Endodermal cell (in vitro differentiated cells): ENCODE measurements at regions not wholly inside any gene's neighbourhood (a gene's known extent, or its start where the extent isn't known, plus 50 kb on each side); places are given as distances from the start of the nearest gene placed in this dataset.

Experiments used
- DNase-seq: peaks from one replicate; pipeline ENCODE4 v3.0.0-alpha.2; 2017
- H3K27ac ChIP-seq: 2 replicates; pipeline ENCODE4 v1.5.1; 2013; ENCODE audit warnings: mild to moderate bottlenecking, low read depth, low read length, moderate library complexity
- H3K27me3 ChIP-seq: 2 replicates; pipeline ENCODE4 v1.6.1; 2013; ENCODE audit warnings: mild to moderate bottlenecking, low read length, moderate library complexity; ENCODE audit not compliant: insufficient read depth, control insufficient read depth, poor library complexity, severe bottlenecking
- H3K36me3 ChIP-seq: 2 replicates; pipeline ENCODE4 v1.7.0; 2013; ENCODE audit warnings: mild to moderate bottlenecking, low read length, moderate library complexity; ENCODE audit not compliant: control insufficient read depth, insufficient read depth
- H3K4me1 ChIP-seq: one replicate; pipeline ENCODE4 v1.7.0; 2013; ENCODE audit warnings: low read length; ENCODE audit not compliant: control insufficient read depth, insufficient read depth
- H3K4me3 ChIP-seq: 2 replicates; pipeline ENCODE4 v1.5.1; 2013; ENCODE audit warnings: mild to moderate bottlenecking, low read length, moderate library complexity
- H3K9ac ChIP-seq: 2 replicates; pipeline ENCODE4 v1.6.1; 2013; ENCODE audit warnings: mild to moderate bottlenecking, low read length, moderate library complexity; ENCODE audit not compliant: poor library complexity, severe bottlenecking; ENCODE audit errors: extremely low read depth
- H3K9me3 ChIP-seq: 2 replicates; pipeline ENCODE4 v1.6.1; 2013; ENCODE audit warnings: mild to moderate bottlenecking, low read length, moderate library complexity; ENCODE audit not compliant: control insufficient read depth
- H3K27ac Mint-ChIP-seq: 2 replicates; pipeline ENCODE4 v1.8.0; 2020; ENCODE audit warnings: mixed read lengths
- H3K27me3 Mint-ChIP-seq: 2 replicates; pipeline ENCODE4 v1.8.0; 2021; ENCODE audit warnings: mild to moderate bottlenecking, mixed read lengths; ENCODE audit not compliant: insufficient read depth
- H3K36me3 Mint-ChIP-seq: 2 replicates; pipeline ENCODE4 v1.8.0; 2020; ENCODE audit warnings: low read depth, mixed read lengths
- H3K4me1 Mint-ChIP-seq: 2 replicates; pipeline ENCODE4 v1.8.0; 2020; ENCODE audit warnings: mixed read lengths
- H3K4me3 Mint-ChIP-seq: 2 replicates; pipeline ENCODE4 v1.8.0; 2020; ENCODE audit warnings: mild to moderate bottlenecking, moderate library complexity, mixed read lengths
- H3K9me3 Mint-ChIP-seq: 2 replicates; pipeline ENCODE4 v1.8.0; 2020; ENCODE audit warnings: mild to moderate bottlenecking, mixed read lengths
- CTCF ChIP-seq: fragments of 200-600 bp; sonication (generic); conservative IDR thresholded peaks from 2 replicates; pipeline ENCODE4 v1.5.0; 2021; ENCODE audit warnings: antibody characterized with exemption, mild to moderate bottlenecking
- WGBS, 2 experiments: methylation state at CpG; one replicate each; pipeline versions ENCODE4 v1.1.5 to v1.1.7; 2013; ENCODE audit warnings: missing lambda C conversion rate in 2 of 2, mixed read lengths in 1 of 2; ENCODE audit not compliant: insufficient coverage in 1 of 2, insufficient read length in 1 of 2; 5-methylcytosine and 5-hydroxymethylcytosine counted together

- no peaks in the 10 kb centered on the region for H3K36me3 Mint-ChIP-seq
- no peak overlapping the region for H3K4me3 Mint-ChIP-seq
- TF ChIP-seq CTCF: no peak
- 97 to 100% methylated on average over 1 of the region's 1 CpG for WGBS, 2 experiments
- no peaks in the 10 kb centered on the region for H3K9me3 ChIP-seq
- no peaks in the 10 kb centered on the region for H3K36me3 ChIP-seq
- no peak overlapping the region for H3K4me3 ChIP-seq
- no peak for DNase-seq
- H3K4me1 Mint-ChIP-seq: peaks cover 10% of the 10 kb centered on the region
- no peaks in the 10 kb centered on the region for H3K9me3 Mint-ChIP-seq
- peaks cover 3% of the 10 kb centered on the region for H3K4me1 ChIP-seq
- H3K9ac ChIP-seq: no peak overlapping the region
- H3K27ac Mint-ChIP-seq: no peak overlapping the region
- H3K27ac ChIP-seq: no peak overlapping the region
- H3K27me3 ChIP-seq: no peaks in the 10 kb centered on the region
- H3K27me3 Mint-ChIP-seq: peaks cover 10% of the 10 kb centered on the region
Measured at GRCh38 chr11:112464949-112465348, 204.3 kb upstream of the PLET1 start.

- H3K9me3 ChIP-seq: no peaks in the 10 kb centered on the region
- WGBS, 2 experiments: 91 to 93% methylated on average over 5 to 6 of the region's 6 CpGs
- peaks cover 3% of the 10 kb centered on the region for H3K4me1 ChIP-seq
- no peak overlapping the region for H3K4me3 ChIP-seq
- H3K36me3 ChIP-seq: no peaks in the 10 kb centered on the region
- H3K27ac Mint-ChIP-seq: no peak overlapping the region
- no peak overlapping the region for H3K27ac ChIP-seq
- no peak overlapping the region for H3K4me3 Mint-ChIP-seq
- peaks cover 14% of the 10 kb centered on the region for H3K27me3 Mint-ChIP-seq
- H3K9ac ChIP-seq: no peak overlapping the region
- TF ChIP-seq CTCF: no peak
- no peak for DNase-seq
- no peaks in the 10 kb centered on the region for H3K27me3 ChIP-seq
- no peaks in the 10 kb centered on the region for H3K9me3 Mint-ChIP-seq
- no peaks in the 10 kb centered on the region for H3K36me3 Mint-ChIP-seq
- H3K4me1 Mint-ChIP-seq: peaks cover 10% of the 10 kb centered on the region
Measured at GRCh38 chr11:112465433-112466024, 204.9 kb upstream of the PLET1 start.

- Histone ChIP-seq H3K27ac (no peak overlapping the region), H3K9me3 (no peaks in the 10 kb centered on the region), H3K36me3 (no peaks in the 10 kb centered on the region), H3K27me3 (no peaks in the 10 kb centered on the region), H3K9ac (no peak overlapping the region), H3K4me3 (no peak overlapping the region), H3K4me1 (peaks cover 3% of the 10 kb centered on the region)
- no peak for TF ChIP-seq CTCF
- no peak overlapping the region for H3K27ac Mint-ChIP-seq
- no peaks in the 10 kb centered on the region for H3K9me3 Mint-ChIP-seq
- peaks cover 26% of the 10 kb centered on the region for H3K27me3 Mint-ChIP-seq
- no peak for DNase-seq
- no peak overlapping the region for H3K4me3 Mint-ChIP-seq
- WGBS, 2 experiments: 100% methylated on average over 2 to 3 of the region's 3 CpGs
- peaks cover 13% of the 10 kb centered on the region for H3K4me1 Mint-ChIP-seq
- no peaks in the 10 kb centered on the region for H3K36me3 Mint-ChIP-seq
Measured at GRCh38 chr11:112467721-112468120, 207.1 kb upstream of the PLET1 start.
